ENCODE measurements at regions not wholly inside any gene's neighbourhood (a gene's known extent, or its start where the extent isn't known, plus 50 kb on each side); places are given as distances from the start of the nearest gene placed in this dataset.

DNA sequence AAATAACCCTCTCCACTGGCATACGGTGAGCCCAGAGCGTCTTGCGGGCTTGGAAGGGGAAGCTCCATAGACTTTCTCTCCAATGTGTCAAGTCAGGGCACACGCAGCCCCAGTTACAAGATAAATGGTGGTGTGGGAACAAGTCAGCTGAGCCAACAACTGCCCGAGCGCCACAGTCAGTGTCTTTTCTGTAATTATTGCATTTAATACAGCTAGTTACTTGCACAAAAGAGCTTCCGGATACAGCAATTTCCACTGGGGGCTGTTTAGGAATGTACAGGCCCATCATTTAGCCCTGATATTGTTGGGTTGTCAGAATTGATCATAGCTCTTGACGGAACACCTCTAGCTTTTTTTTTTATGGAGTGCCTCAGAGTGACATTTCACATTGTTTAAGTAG lies 193.5 kb upstream of the SP8 start:
- in situ Hi-C loops (cut with HindIII; ENCODE audit: low sequenced_read_pairs): no loop called here
- no peak overlapping the region for H3K4me3 ChIP-seq (ENCODE audit: low read depth, low read length)
- DNase-seq (ENCODE audit: low read depth, low spot score): no peak
- no peak for TF ChIP-seq CTCF (IDR thresholded peaks at IDR 0.05; ENCODE audit: low read depth, low read length)

DNA sequence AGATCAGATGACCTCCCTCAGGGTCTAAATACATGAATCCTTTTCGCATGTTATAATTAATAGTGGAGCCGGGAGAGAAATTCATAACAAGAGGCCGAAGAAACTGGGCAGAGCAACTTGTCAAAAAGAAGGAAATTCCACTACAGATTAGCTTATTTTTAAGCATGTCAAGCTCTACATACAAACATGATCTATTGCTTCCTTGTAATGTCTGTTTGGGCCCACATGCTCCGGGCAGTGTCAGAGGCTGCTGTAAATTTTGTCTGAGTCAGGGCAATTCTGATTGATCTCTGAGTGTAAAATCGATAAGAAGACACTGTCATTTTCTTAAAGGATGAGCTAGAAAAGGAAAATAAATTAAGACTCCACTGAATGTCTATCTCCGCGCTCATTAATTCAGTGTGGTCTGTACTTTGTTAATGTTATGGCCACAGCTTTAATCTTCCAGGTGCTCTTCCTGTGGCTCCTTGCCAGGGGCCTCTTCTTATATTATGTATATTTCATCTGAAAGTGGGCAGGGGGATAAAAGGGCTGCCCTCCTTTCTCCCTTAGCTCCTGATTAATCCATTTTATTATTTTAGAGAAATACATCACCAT lies 194.1 kb upstream of the SP8 start:
- TF ChIP-seq CTCF (IDR thresholded peaks at IDR 0.05; ENCODE audit: low read depth, low read length): no peak
- DNase-seq (ENCODE audit: low read depth, low spot score): no peak
- in situ Hi-C loops (cut with HindIII; ENCODE audit: low sequenced_read_pairs): no loop called here
- no peak overlapping the region for H3K4me3 ChIP-seq (ENCODE audit: low read depth, low read length)

DNA sequence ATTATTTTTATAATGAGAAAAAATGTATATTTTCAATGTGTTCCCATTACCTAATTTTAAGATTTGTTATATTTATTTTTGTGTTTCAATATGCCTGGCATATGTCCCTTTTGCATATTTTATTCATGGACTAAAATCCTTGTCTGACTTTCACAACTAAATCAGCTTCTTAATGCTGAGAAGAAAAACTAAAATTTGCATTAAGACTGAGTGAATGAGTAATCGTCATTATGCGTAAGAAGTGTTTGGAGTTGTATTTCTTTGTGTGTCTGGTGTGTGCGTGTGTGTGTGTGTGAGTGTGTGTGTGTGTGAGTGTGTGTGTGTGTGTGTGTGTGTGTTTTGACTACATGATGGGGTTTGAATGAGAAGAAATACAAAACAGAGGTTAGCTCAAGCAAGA lies 201.7 kb upstream of the SP8 start:
- no peak overlapping the region for H3K4me3 ChIP-seq (ENCODE audit: low read depth, low read length)
- TF ChIP-seq CTCF (IDR thresholded peaks at IDR 0.05; ENCODE audit: low read depth, low read length): no peak
- in situ Hi-C loops (cut with HindIII; ENCODE audit: low sequenced_read_pairs): no loop called here
- DNase-seq (ENCODE audit: low read depth, low spot score): no peak

GRCh38 chr7:20991544-20991943 lies 204.9 kb upstream of the SP8 start:
- no peak for TF ChIP-seq CTCF (IDR thresholded peaks at IDR 0.05; ENCODE audit: low read depth, low read length)
- DNase-seq (ENCODE audit: low read depth, low spot score): no peak
- no peak overlapping the region for H3K4me3 ChIP-seq (ENCODE audit: low read depth, low read length)
- in situ Hi-C loops (cut with HindIII; ENCODE audit: low sequenced_read_pairs): no loop called here

DNA sequence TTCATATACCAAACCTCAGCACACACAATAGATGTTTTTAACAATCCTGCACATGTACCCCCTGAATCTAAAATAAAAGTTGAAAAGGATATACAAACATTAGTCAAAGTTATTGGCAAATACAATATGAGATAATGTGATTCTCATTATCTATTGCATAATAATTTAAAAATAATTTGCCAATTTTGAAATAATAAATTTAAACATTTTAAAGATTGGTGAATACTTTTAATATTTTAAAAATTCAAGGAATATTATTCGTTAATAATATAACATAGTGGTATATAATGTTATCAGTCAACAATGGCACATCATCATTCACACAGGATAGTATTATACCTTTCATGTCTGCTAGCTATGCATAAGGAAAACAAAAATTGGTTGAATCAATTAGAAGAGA lies 207.0 kb upstream of the SP8 start:
- in situ Hi-C loops (cut with HindIII; ENCODE audit: low sequenced_read_pairs): no loop called here
- H3K4me3 ChIP-seq (ENCODE audit: low read depth, low read length): no peak overlapping the region
- DNase-seq (ENCODE audit: low read depth, low spot score): no peak
- no peak for TF ChIP-seq CTCF (IDR thresholded peaks at IDR 0.05; ENCODE audit: low read depth, low read length)

GRCh38 chr7:20998309-20998708 lies 211.6 kb upstream of the SP8 start:
- in situ Hi-C loops (cut with HindIII; ENCODE audit: low sequenced_read_pairs): no loop called here
- no peak for TF ChIP-seq CTCF (IDR thresholded peaks at IDR 0.05; ENCODE audit: low read depth, low read length)
- DNase-seq (ENCODE audit: low read depth, low spot score): no peak
- H3K4me3 ChIP-seq (ENCODE audit: low read depth, low read length): no peak overlapping the region

GRCh38 chr7:21011153-21011552 lies 224.5 kb upstream of the SP8 start:
- in situ Hi-C loops (cut with HindIII; ENCODE audit: low sequenced_read_pairs): no loop called here
- no peak overlapping the region for H3K4me3 ChIP-seq (ENCODE audit: low read depth, low read length)
- DNase-seq (ENCODE audit: low read depth, low spot score): no peak
- TF ChIP-seq CTCF (IDR thresholded peaks at IDR 0.05; ENCODE audit: low read depth, low read length): no peak

Data from astrocyte of the spinal cord (primary cell).